ENCODE measurements at regions not wholly inside any gene's neighbourhood (a gene's known extent, or its start where the extent isn't known, plus 50 kb on each side); places are given as distances from the start of the nearest gene placed in this dataset.

GRCh38 chr4:44777115-44777514, 50.8 kb upstream of the GNPDA2 start:
- no peak for DNase-seq (ENCODE audit: low spot score)
- intact Hi-C loops (cut with DNase I) = no loop called here

Data from posterior vena cava (tissue), 2 donors.